HTR-8/SVneo (cell line): ENCODE measurements at regions not wholly inside any gene's neighbourhood (a gene's known extent, or its start where the extent isn't known, plus 50 kb on each side); places are given as distances from the start of the nearest gene placed in this dataset.
"Not testable (repeated sequence)": the region's sequence is repeated elsewhere in the genome, so short reads cannot be mapped to it uniquely, and the experiment has no call there.

Experiments
- DNase-seq: peaks from one replicate; pipeline ENCODE4 v3.0.0; 2011; ENCODE audit warnings: low spot score, mixed read lengths; ENCODE audit not compliant: insufficient read length
- FAIRE-seq: peaks from 2 replicates; lab custom pipeline; 2011; peaks lifted over from hg19 to GRCh38; lab: Jason Lieb, UNC

- DNase-seq: no peak
- no peak for FAIRE-seq
Observed at GRCh38 chr6:150681578-150682395, 82.1 kb downstream of the PLEKHG1 start.

- DNase-seq (no peak), FAIRE-seq (no peak)
Observed at GRCh38 chr6:150683320-150683719, 83.6 kb downstream of the PLEKHG1 start.

- FAIRE-seq (no peak), DNase-seq (no peak)
Observed at GRCh38 chr6:150684161-150684560, 84.5 kb downstream of the PLEKHG1 start.

- no peak for FAIRE-seq
- DNase-seq: no peak
Observed at GRCh38 chr6:150684714-150685459, 85.2 kb downstream of the PLEKHG1 start.

GRCh38 chr6:150685860-150686259, 86.2 kb downstream of the PLEKHG1 start:
- DNase-seq (no peak), FAIRE-seq (no peak)

- no peak for DNase-seq
- FAIRE-seq: no peak
Observed at GRCh38 chr6:150686566-150686965, 86.9 kb downstream of the PLEKHG1 start.

GRCh38 chr6:150687508-150687907, 87.8 kb downstream of the PLEKHG1 start:
- FAIRE-seq: no peak
- no peak for DNase-seq

GRCh38 chr6:150689900-150690590, 90.4 kb downstream of the PLEKHG1 start:
- no peak for DNase-seq
- FAIRE-seq: no peak

GRCh38 chr6:150690681-150691080, 91.0 kb downstream of the PLEKHG1 start:
- FAIRE-seq (no peak), DNase-seq (no peak)

- DNase-seq: no peak
- FAIRE-seq: no peak
Observed at GRCh38 chr6:150691463-150691862, 91.8 kb downstream of the PLEKHG1 start.

- FAIRE-seq (no peak), DNase-seq (no peak)
Observed at GRCh38 chr6:150692604-150693003, 92.9 kb downstream of the PLEKHG1 start.

GRCh38 chr6:150694889-150695288, 95.2 kb downstream of the PLEKHG1 start:
- FAIRE-seq (no peak), DNase-seq (no peak)

GRCh38 chr6:150695652-150696051, 96.0 kb downstream of the PLEKHG1 start:
- no peak for FAIRE-seq

GRCh38 chr6:150696190-150696589, 96.5 kb downstream of the PLEKHG1 start:
- FAIRE-seq: no peak
- DNase-seq: no peak

More at GRCh38 chr6:150695652-150696051, 96.0 kb downstream of the PLEKHG1 start:
- DNase-seq: no peak

GRCh38 chr6:150696918-150697317, 97.2 kb downstream of the PLEKHG1 start:
- not testable (repeated sequence) for FAIRE-seq, DNase-seq

GRCh38 chr6:150697515-150697914, 97.8 kb downstream of the PLEKHG1 start:
- no peak for DNase-seq
- FAIRE-seq: no peak

GRCh38 chr6:150698391-150698790, 98.7 kb downstream of the PLEKHG1 start:
- no peak for DNase-seq
- no peak for FAIRE-seq

- no peak for FAIRE-seq
- DNase-seq: no peak
Observed at GRCh38 chr6:150702675-150703074, 103.0 kb downstream of the PLEKHG1 start.

GRCh38 chr6:150704447-150705192, 104.9 kb downstream of the PLEKHG1 start:
- DNase-seq (no peak), FAIRE-seq (no peak)

- FAIRE-seq (no peak), DNase-seq (no peak)
Observed at GRCh38 chr6:150705392-150705791, 105.7 kb downstream of the PLEKHG1 start.
